CD14-positive monocyte (primary cell): ENCODE measurements at regions not wholly inside any gene's neighbourhood (a gene's known extent, or its start where the extent isn't known, plus 50 kb on each side); places are given as distances from the start of the nearest gene placed in this dataset.

Experiments used
- DNase-seq, 3 donors: peaks; one replicate each; pipeline ENCODE4 v3.0.0-alpha.2; 2011 to 2022
- H2AFZ ChIP-seq: 2 replicates; pipeline ENCODE4 v1.6.0; 2012; ENCODE audit warnings: mild to moderate bottlenecking, low read depth, low read length, inconsistent platforms; ENCODE audit not compliant: insufficient read depth, poor library complexity, severe bottlenecking
- H3K27ac ChIP-seq, 2 donors: 1 replicate in 1 of 2; 2 replicates in 1 of 2; pipeline ENCODE4 v1.5.1; 2012 to 2013; ENCODE audit warnings: low read length in 2 of 2, control low read depth in 1 of 2, inconsistent platforms in 1 of 2, low read depth in 1 of 2, mild to moderate bottlenecking in 1 of 2
- H3K27me3 ChIP-seq, 2 donors: one replicate each; pipeline versions ENCODE4 v1.6.0 to v1.6.1; 2011 to 2013; ENCODE audit warnings: low read length in 2 of 2; ENCODE audit not compliant: control insufficient read depth in 2 of 2, insufficient read depth in 2 of 2
- H3K36me3 ChIP-seq, 2 donors: replicated peaks in 1 of 2; 1 replicate in 1 of 2; 2 replicates in 1 of 2; pipeline versions ENCODE4 v1.5.1 to v1.6.1; 2012 to 2013; ENCODE audit warnings: low read length in 2 of 2, control low read depth in 1 of 2, inconsistent platforms in 1 of 2, mild to moderate bottlenecking in 1 of 2; ENCODE audit not compliant: insufficient read depth in 2 of 2, control insufficient read depth in 1 of 2
- H3K4me1 ChIP-seq, 2 donors: 1 replicate in 1 of 2; 2 replicates in 1 of 2; pipeline versions ENCODE4 v1.5.1 to v1.6.1; 2012 to 2013; ENCODE audit warnings: low read length in 2 of 2, control low read depth in 1 of 2, inconsistent platforms in 1 of 2, mild to moderate bottlenecking in 1 of 2, moderate library complexity in 1 of 2; ENCODE audit not compliant: insufficient read depth in 2 of 2, control insufficient read depth in 1 of 2
- H3K4me2 ChIP-seq: replicated peaks from 2 replicates; pipeline ENCODE3; 2012; ENCODE audit warnings: low read length, moderate library complexity, mild to moderate bottlenecking; ENCODE audit not compliant: poor library complexity, severe bottlenecking; ENCODE audit errors: extremely low read depth
- H3K4me3 ChIP-seq, 3 experiments: fragments of 200-600 bp in 1 of 3; sonication (generic) in 1 of 3; replicated peaks in 1 of 3; 1 replicate in 2 of 3; 2 replicates in 1 of 3; pipeline ENCODE4 v1.5.1; 2011 to 2013; ENCODE audit warnings: low read length in 3 of 3, mild to moderate bottlenecking in 3 of 3, control low read depth in 2 of 3, low read depth in 2 of 3, inconsistent platforms in 1 of 3, moderate library complexity in 1 of 3
- H3K79me2 ChIP-seq: 2 replicates; pipeline ENCODE4 v1.6.0; 2012; ENCODE audit warnings: mild to moderate bottlenecking, control low read depth, inconsistent platforms, low read length, moderate library complexity; ENCODE audit not compliant: insufficient read depth
- H3K9ac ChIP-seq: 2 replicates; pipeline ENCODE4 v1.6.0; 2017; ENCODE audit warnings: low read length, mild to moderate bottlenecking; ENCODE audit not compliant: insufficient read depth, poor library complexity, severe bottlenecking
- H3K9me3 ChIP-seq, 2 donors: replicated peaks in 1 of 2; 1 replicate in 1 of 2; 2 replicates in 1 of 2; pipeline versions ENCODE4 v1.5.1 to v1.6.1; 2012 to 2013; ENCODE audit warnings: low read length in 2 of 2, control low read depth in 1 of 2; ENCODE audit not compliant: control insufficient read depth in 1 of 2, insufficient read depth in 1 of 2
- H4K20me1 ChIP-seq: 2 replicates; pipeline ENCODE4 v1.6.0; 2012; ENCODE audit warnings: mild to moderate bottlenecking, low read length, control low read depth, moderate library complexity; ENCODE audit not compliant: insufficient read depth
- H3K27ac Mint-ChIP-seq, 7 donors: one replicate each; pipeline ENCODE4 v1.8.0; 2020; ENCODE audit warnings: mild to moderate bottlenecking in 7 of 7, mixed read lengths in 7 of 7, moderate library complexity in 6 of 7, inconsistent platforms in 2 of 7
- H3K27me3 Mint-ChIP-seq, 3 donors: one replicate each; pipeline ENCODE4 v1.8.0; 2021 to 2022; ENCODE audit warnings: low read depth in 3 of 3, mild to moderate bottlenecking in 3 of 3, mixed read lengths in 3 of 3, moderate library complexity in 3 of 3, inconsistent platforms in 1 of 3
- H3K36me3 Mint-ChIP-seq, 2 donors: one replicate each; pipeline ENCODE4 v1.8.0; 2020; ENCODE audit warnings: mixed read lengths in 2 of 2, inconsistent platforms in 1 of 2, mild to moderate bottlenecking in 1 of 2
- H3K4me1 Mint-ChIP-seq: one replicate; pipeline ENCODE4 v1.8.0; 2020; ENCODE audit warnings: mild to moderate bottlenecking, mixed read lengths
- H3K4me3 Mint-ChIP-seq, 2 donors: one replicate each; pipeline ENCODE4 v1.8.0; 2020; ENCODE audit warnings: mild to moderate bottlenecking in 2 of 2, mixed read lengths in 2 of 2, moderate library complexity in 1 of 2
- H3K9me3 Mint-ChIP-seq, 7 donors: one replicate each; pipeline ENCODE4 v1.8.0; 2020 to 2022; ENCODE audit warnings: mixed read lengths in 7 of 7, mild to moderate bottlenecking in 6 of 7, moderate library complexity in 6 of 7, inconsistent platforms in 2 of 7
- CTCF ChIP-seq: fragments of 200-600 bp; IDR thresholded peaks from one replicate; pipeline ENCODE4 v1.8.0; 2022; ENCODE audit warnings: antibody characterized with exemption, mild to moderate bottlenecking
- WGBS: methylation state at CpG from one replicate; pipeline ENCODE4 v1.1.5; 2013; ENCODE audit warnings: missing lambda C conversion rate; ENCODE audit not compliant: insufficient coverage; 5-methylcytosine and 5-hydroxymethylcytosine counted together
- intact Hi-C, 2 donors: fragments of 100-400 bp; cut with micrococcal nuclease; formaldehyde crosslinking; loops; one replicate each; pipeline versions ENCODE4 v1.15.0 to v1.15.1; 2023

- H3K4me1 ChIP-seq = no peaks in the 10 kb centered on the region
- H3K27ac ChIP-seq = no peak overlapping the region
- 94% methylated on average over 20 of the region's 30 CpGs for WGBS
- H3K4me1 Mint-ChIP-seq = no peaks in the 10 kb centered on the region
- no peak overlapping the region for H3K4me3 Mint-ChIP-seq
- no peak for TF ChIP-seq CTCF
- no peak overlapping the region for H3K9ac ChIP-seq
- H3K9me3 Mint-ChIP-seq = peaks cover 4 to 13% (median 7%) of the 10 kb centered on the region in 7 donors
- H2AFZ ChIP-seq = no peak overlapping the region
- H3K27me3 ChIP-seq = no peaks in the 10 kb centered on the region
- DNase-seq = no peak
- intact Hi-C loops = no loop called here
- H3K36me3 Mint-ChIP-seq = no peaks in the 10 kb centered on the region
- H3K79me2 ChIP-seq = no peaks in the 10 kb centered on the region
- no peak overlapping the region for H3K27ac Mint-ChIP-seq
- H4K20me1 ChIP-seq = no peaks in the 10 kb centered on the region
- H3K27me3 Mint-ChIP-seq = peaks cover 0 to 3% (median 3%) of the 10 kb centered on the region in 3 donors
- H3K36me3 ChIP-seq = no peaks in the 10 kb centered on the region
- peaks cover 4 to 19% of the 10 kb centered on the region in 2 donors for H3K9me3 ChIP-seq
- no peak overlapping the region for H3K4me3 ChIP-seq
- H3K4me2 ChIP-seq = no peak overlapping the region
These were observed 98.9 kb upstream of the POU1F1 start for GRCh38 chr3:87375231-87375682.

DNA sequence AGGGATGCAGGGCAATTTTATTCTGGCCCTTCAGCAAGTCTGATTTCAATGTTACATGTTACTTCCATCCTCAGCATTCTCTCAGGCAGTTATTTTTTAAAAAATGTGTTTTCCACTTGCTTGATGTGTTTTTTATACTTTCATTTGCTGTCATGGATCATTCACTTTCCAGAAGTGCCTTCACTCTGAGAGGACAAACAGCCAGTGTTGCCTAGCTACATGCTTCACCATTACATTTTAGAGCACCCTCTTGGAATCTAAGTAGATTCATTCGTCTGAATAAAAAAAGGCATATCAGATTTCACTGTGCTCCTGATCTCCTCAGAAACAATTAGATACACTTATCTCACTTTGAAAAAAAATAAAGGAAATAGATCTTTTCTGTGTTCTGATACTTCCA lies 93.6 kb upstream of the POU1F1 start:
- H3K27me3 Mint-ChIP-seq = peaks cover 0 to 2% (median 0%) of the 10 kb centered on the region in 3 donors
- no peak overlapping the region for H3K4me2 ChIP-seq
- H3K79me2 ChIP-seq = no peaks in the 10 kb centered on the region
- no peak overlapping the region for H3K27ac ChIP-seq
- WGBS = no CpG with 5 or more reads among the region's 1 CpG
- H3K4me1 Mint-ChIP-seq = no peaks in the 10 kb centered on the region
- no peaks in the 10 kb centered on the region for H4K20me1 ChIP-seq
- H3K9ac ChIP-seq = no peak overlapping the region
- H3K27ac Mint-ChIP-seq = no peak overlapping the region
- peaks cover 0 to 8% (median 4%) of the 10 kb centered on the region in 7 donors for H3K9me3 Mint-ChIP-seq
- no peak for TF ChIP-seq CTCF
- H3K9me3 ChIP-seq = peaks cover 4 to 6% of the 10 kb centered on the region in 2 donors
- no peak overlapping the region for H3K4me3 ChIP-seq
- no peak overlapping the region for H3K4me3 Mint-ChIP-seq
- H3K27me3 ChIP-seq = no peaks in the 10 kb centered on the region
- H3K36me3 Mint-ChIP-seq = no peaks in the 10 kb centered on the region
- no peak overlapping the region for H2AFZ ChIP-seq
- intact Hi-C loops = no loop called here
- H3K4me1 ChIP-seq = no peaks in the 10 kb centered on the region
- no peak for DNase-seq
- H3K36me3 ChIP-seq = no peaks in the 10 kb centered on the region
